MCF 10A (cell line): ENCODE measurements at regions not wholly inside any gene's neighbourhood (a gene's known extent, or its start where the extent isn't known, plus 50 kb on each side); places are given as distances from the start of the nearest gene placed in this dataset.
A peak's percentile ranks its signal among the peaks of the same experiment; 100 is the strongest.

Source experiments
- BruUV-seq: library from RNA; stranded (reverse); fragments of 400-500 nt; replicated peaks from 2 replicates; lab custom pipeline; 2021; lab: Mats Ljungman, UMichigan
- CTCF ChIA-PET: fragments of 300-600 bp; sonication (Branson Sonifier 250); formaldehyde crosslinking; extraction: SDS; loops from one replicate; lab custom pipeline; 2021; ENCODE audit warnings: antibody characterized with exemption, inconsistent platforms; lab: Yijun Ruan, JAX
- POLR2A ChIA-PET: fragments of 300-600, 350-650 bp; sonication (Branson Sonifier 250); formaldehyde crosslinking; extraction: SDS; loops from one replicate; lab custom pipeline; 2020; ENCODE audit warnings: antibody characterized with exemption, inconsistent platforms; lab: Yijun Ruan, JAX
- DNase-seq: peaks from one replicate; pipeline ENCODE4 v3.0.0-alpha.2; 2018; ENCODE audit not compliant: unreplicated experiment
- H3K27ac Mint-ChIP-seq: one replicate; pipeline ENCODE4 v1.8.0; 2022; ENCODE audit warnings: mild to moderate bottlenecking, low read depth, mixed read lengths; ENCODE audit not compliant: unreplicated experiment
- H3K27me3 Mint-ChIP-seq: one replicate; pipeline ENCODE4 v1.8.0; 2022; ENCODE audit warnings: mixed read lengths; ENCODE audit not compliant: insufficient read depth, unreplicated experiment
- H3K36me3 Mint-ChIP-seq: one replicate; pipeline ENCODE4 v1.8.0; 2022; ENCODE audit warnings: mild to moderate bottlenecking, moderate library complexity, mixed read lengths; ENCODE audit not compliant: insufficient read depth, unreplicated experiment
- H3K4me1 Mint-ChIP-seq: one replicate; pipeline ENCODE4 v1.8.0; 2022; ENCODE audit warnings: mixed read lengths; ENCODE audit not compliant: insufficient read depth, unreplicated experiment
- H3K4me3 Mint-ChIP-seq: one replicate; pipeline ENCODE4 v1.8.0; 2022; ENCODE audit warnings: mild to moderate bottlenecking, moderate library complexity, mixed read lengths; ENCODE audit not compliant: unreplicated experiment
- H3K9me3 Mint-ChIP-seq: one replicate; pipeline ENCODE4 v1.8.0; 2022; ENCODE audit warnings: mixed read lengths; ENCODE audit not compliant: unreplicated experiment
- intact Hi-C: fragments of 100-400 bp; cut with micrococcal nuclease; formaldehyde crosslinking; loops from 2 replicates; pipeline ENCODE4 v1.14.1; 2022
- TF ChIP-seq, protein P1 (sequence below): fragments of 200-600 bp; IDR thresholded peaks from one replicate; pipeline ENCODE4 v1.8.0; 2022; ENCODE audit warnings: antibody characterized with exemption, mild to moderate bottlenecking; ENCODE audit not compliant: unreplicated experiment

DNA sequence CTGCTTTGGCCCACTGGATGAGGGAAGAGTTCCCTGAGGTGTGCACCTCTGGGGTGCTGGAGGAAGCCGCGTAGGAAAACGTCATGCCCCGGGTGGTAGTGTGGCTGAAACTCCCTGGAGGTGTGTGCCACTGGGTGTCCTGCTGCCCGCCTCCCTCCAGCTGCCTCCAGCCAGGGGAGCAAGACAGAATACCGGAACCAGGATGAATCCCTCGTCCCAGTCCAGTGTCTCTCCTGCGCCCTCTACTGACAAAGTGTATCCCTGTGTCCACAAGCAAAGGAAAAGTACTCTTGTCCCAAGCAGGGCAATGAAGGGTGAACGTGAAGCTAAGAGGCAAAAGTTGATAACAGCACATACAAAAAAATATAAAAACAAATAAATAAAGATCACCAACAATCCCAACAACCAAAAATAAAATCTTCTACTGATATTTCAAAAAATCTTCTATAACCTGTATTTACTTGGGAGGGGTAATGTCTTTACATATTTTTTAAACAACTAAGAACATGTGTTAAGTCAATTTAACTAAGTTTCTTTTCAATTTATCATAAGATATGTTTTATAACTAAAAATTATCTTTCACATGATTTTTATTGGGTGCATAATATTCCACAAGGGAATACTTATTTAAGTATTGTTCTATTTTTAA lies 437.6 kb downstream of the MAFB start:
- no TSS peak for BruUV-seq
- Mint-ChIP-seq H3K9me3 (no peaks in the 10 kb centered on the region), H3K4me1 (peaks cover 8% of the 10 kb centered on the region), H3K27ac (no peak overlapping the region), H3K36me3 (no peaks in the 10 kb centered on the region), H3K27me3 (no peaks in the 10 kb centered on the region), H3K4me3 (no peak overlapping the region)
- intact Hi-C loops = loop anchor here (1.0 to 10.0 kb wide), 4 partner anchors 87 to 1139 kb away; no protein-coding TSS in a partner anchor
- CTCF ChIA-PET = interaction anchor here (0.6 to 2.4 kb wide), 17 partner anchors 9 to 1398 kb away, joined by 3 to 9 read pairs (median 3); no protein-coding TSS in a partner anchor
- TF ChIP-seq, protein P1, sequence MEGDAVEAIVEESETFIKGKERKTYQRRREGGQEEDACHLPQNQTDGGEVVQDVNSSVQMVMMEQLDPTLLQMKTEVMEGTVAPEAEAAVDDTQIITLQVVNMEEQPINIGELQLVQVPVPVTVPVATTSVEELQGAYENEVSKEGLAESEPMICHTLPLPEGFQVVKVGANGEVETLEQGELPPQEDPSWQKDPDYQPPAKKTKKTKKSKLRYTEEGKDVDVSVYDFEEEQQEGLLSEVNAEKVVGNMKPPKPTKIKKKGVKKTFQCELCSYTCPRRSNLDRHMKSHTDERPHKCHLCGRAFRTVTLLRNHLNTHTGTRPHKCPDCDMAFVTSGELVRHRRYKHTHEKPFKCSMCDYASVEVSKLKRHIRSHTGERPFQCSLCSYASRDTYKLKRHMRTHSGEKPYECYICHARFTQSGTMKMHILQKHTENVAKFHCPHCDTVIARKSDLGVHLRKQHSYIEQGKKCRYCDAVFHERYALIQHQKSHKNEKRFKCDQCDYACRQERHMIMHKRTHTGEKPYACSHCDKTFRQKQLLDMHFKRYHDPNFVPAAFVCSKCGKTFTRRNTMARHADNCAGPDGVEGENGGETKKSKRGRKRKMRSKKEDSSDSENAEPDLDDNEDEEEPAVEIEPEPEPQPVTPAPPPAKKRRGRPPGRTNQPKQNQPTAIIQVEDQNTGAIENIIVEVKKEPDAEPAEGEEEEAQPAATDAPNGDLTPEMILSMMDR = peak; percentile 52
- POLR2A ChIA-PET = interaction anchor here (1.7 kb wide), 1 partner anchor 437 kb away, joined by 3 read pairs; the partner anchor contains the start of gene MAFB
- peak; percentile 76 for DNase-seq

DNA sequence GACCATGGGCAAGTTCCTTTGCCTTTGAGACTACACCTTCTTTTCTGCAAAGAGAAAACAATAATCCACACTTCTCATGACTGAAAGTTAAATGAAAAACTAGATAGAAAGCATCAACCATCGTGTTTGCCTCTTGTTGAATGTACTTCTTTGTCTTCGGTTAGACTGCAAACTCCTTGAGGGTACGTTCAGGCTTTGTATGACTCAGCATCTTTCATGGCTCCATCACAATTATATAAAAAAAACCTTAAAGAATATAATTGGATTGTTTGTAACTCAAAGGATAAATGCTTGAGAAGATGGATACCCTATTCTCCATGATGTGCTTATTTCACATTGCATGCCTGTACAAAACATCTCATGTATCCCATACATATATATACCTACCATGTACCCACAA lies 439.2 kb downstream of the MAFB start:
- TF ChIP-seq, protein P1 = no peak
- POLR2A ChIA-PET = no interaction called here
- Mint-ChIP-seq H3K36me3 (no peaks in the 10 kb centered on the region), H3K4me3 (no peak overlapping the region), H3K27ac (no peak overlapping the region), H3K9me3 (no peaks in the 10 kb centered on the region), H3K4me1 (peaks cover 4% of the 10 kb centered on the region), H3K27me3 (no peaks in the 10 kb centered on the region)
- BruUV-seq = no TSS peak
- intact Hi-C loops = loop anchor here (5.0 to 10.0 kb wide), 2 partner anchors 85 to 1138 kb away; no protein-coding TSS in a partner anchor
- CTCF ChIA-PET = interaction anchor here (0.7 to 1.5 kb wide), 4 partner anchors 9 to 318 kb away, joined by 3 to 4 read pairs (median 3); no protein-coding TSS in a partner anchor
- no peak for DNase-seq

DNA sequence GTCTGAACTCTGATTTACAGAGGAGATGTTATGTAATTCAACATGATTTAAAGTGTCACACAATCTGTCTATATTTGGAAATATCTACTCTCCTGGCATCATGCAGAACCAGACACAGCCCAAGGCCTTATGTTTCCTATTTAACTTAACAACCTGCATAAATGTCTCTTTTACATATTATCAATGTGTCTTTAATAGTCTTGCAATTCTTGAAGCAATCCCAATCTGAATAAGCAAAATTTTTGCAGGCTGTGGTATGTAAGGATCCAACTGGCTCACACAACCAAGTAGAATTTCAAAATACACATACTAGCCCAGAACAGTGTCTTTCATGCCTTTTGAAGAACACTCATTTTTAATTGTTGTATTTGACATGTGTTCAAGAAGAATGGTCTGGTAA lies 443.2 kb downstream of the MAFB start:
- Mint-ChIP-seq H3K4me1 (no peaks in the 10 kb centered on the region), H3K4me3 (no peak overlapping the region), H3K36me3 (no peaks in the 10 kb centered on the region), H3K9me3 (no peaks in the 10 kb centered on the region), H3K27me3 (peaks cover 23% of the 10 kb centered on the region), H3K27ac (no peak overlapping the region)
- DNase-seq = no peak
- intact Hi-C loops = no loop called here
- ChIA-PET CTCF (no interaction called here), POLR2A (no interaction called here)
- no TSS peak for BruUV-seq
- TF ChIP-seq, protein P1 = no peak

DNA sequence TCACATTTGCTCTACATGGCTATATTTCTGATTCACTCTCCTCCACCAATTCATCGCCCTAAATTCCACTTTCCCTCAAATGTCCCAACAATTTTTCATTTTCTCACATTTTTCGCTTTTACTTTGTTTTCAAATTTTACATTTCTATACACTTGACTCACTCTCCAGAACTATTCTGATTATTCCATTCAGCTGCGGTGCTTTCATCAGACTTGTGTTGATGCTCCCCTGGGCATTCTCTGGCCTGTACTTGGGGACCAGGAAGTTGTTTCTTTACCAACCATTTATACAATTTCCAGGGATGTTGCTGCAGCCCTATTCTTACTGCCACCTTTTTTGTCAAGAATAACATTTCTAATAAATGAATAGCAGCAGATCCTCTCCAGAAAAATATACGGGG lies 444.8 kb downstream of the MAFB start:
- no peaks in the 10 kb centered on the region for H3K9me3 Mint-ChIP-seq
- no peak overlapping the region for H3K27ac Mint-ChIP-seq
- CTCF ChIA-PET = interaction anchor here (0.6 kb wide), 1 partner anchor 1389 kb away, joined by 3 read pairs; no protein-coding TSS in a partner anchor
- no peak overlapping the region for H3K4me3 Mint-ChIP-seq
- no peak for DNase-seq
- TF ChIP-seq, protein P1 = no peak
- no peaks in the 10 kb centered on the region for H3K4me1 Mint-ChIP-seq
- peaks cover 30% of the 10 kb centered on the region for H3K27me3 Mint-ChIP-seq
- BruUV-seq = no TSS peak
- intact Hi-C loops = no loop called here
- POLR2A ChIA-PET = interaction anchor here (1.7 kb wide), 1 partner anchor 10 kb away, joined by 4 read pairs; no protein-coding TSS in a partner anchor
- no peaks in the 10 kb centered on the region for H3K36me3 Mint-ChIP-seq
